ENCODE measurements at regions not wholly inside any gene's neighbourhood (a gene's known extent, or its start where the extent isn't known, plus 50 kb on each side); places are given as distances from the start of the nearest gene placed in this dataset.

DNA sequence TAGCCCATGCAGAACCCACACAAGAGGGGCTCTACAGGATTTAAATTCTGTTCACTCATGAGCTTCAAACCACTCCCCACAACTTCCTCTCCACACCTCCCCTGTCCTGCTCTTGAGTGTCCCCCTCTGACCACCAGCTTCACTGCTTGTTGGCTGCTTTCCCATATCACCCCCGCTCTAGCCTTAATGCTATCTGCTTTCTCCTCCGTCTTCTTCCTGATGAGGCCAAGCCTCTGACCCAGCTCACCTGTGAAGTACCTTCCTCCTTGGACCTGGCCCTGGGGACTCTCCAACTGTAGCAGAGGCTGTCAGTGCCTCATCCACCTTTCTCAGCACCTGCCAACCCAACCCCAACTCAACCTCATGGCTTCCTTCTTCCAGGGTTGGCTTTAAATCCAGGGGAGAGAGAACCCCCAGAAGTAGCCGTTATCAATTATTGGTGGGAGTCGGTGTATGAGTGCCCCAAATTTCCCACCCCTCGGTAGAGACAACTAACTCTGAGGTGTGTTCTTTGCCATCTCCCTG lies 174.8 kb downstream of the MINAR1 start:
- TF ChIP-seq TAF1 (IDR thresholded peaks at IDR 0.05; ENCODE audit: low read depth) (no peak), FOXM1 (IDR thresholded peaks at IDR 0.05; ENCODE audit: borderline replicate concordance, low read depth) (no peak), TCF12 (IDR thresholded peaks at IDR 0.05; ENCODE audit: low read depth) (no peak), YY1 (IDR thresholded peaks at IDR 0.05; ENCODE audit: low read depth) (no peak), CREB1 (IDR thresholded peaks at IDR 0.05; ENCODE audit: low read depth) (no peak)

DNA sequence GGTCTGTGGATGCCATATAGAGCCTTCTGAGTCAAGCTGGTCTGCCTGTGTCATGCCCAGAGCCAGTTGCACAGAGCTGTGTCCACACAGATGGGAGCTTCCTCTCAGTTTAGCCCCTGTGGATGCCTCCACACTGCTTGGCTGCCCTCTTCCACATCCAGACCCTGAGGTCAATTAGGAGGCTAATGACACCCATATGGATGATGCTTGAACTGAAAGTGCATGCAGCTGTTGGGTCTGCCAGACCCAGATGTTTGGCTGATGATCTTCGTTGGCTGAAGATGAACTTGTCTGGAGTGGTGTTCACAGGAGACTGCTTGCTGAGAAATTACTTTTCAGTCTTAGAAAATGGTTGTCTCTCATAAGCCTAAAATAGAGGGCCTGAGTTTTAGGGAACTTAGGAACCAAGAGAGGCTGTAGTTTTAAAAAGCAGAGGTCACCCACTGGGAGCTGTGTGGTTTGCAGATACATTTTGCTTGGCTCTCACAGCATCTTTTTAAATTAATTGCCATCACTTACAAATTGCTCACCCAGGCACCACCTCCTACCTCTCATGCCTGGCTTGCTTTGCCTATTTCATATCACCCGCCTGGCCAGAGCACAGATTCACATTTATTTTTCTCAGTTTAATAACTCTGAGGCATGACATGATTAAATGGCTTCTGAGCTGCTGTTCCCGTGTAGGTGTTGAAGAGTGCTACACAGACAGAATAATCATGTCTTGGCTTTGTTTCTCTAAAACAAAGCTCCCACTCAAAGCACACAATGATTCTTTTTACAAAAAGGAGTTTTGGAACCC lies 176.1 kb downstream of the MINAR1 start:
- no peak for TF ChIP-seq RAD21 (IDR thresholded peaks at IDR 0.05; ENCODE audit: low read depth)
- TF ChIP-seq, protein P1, sequence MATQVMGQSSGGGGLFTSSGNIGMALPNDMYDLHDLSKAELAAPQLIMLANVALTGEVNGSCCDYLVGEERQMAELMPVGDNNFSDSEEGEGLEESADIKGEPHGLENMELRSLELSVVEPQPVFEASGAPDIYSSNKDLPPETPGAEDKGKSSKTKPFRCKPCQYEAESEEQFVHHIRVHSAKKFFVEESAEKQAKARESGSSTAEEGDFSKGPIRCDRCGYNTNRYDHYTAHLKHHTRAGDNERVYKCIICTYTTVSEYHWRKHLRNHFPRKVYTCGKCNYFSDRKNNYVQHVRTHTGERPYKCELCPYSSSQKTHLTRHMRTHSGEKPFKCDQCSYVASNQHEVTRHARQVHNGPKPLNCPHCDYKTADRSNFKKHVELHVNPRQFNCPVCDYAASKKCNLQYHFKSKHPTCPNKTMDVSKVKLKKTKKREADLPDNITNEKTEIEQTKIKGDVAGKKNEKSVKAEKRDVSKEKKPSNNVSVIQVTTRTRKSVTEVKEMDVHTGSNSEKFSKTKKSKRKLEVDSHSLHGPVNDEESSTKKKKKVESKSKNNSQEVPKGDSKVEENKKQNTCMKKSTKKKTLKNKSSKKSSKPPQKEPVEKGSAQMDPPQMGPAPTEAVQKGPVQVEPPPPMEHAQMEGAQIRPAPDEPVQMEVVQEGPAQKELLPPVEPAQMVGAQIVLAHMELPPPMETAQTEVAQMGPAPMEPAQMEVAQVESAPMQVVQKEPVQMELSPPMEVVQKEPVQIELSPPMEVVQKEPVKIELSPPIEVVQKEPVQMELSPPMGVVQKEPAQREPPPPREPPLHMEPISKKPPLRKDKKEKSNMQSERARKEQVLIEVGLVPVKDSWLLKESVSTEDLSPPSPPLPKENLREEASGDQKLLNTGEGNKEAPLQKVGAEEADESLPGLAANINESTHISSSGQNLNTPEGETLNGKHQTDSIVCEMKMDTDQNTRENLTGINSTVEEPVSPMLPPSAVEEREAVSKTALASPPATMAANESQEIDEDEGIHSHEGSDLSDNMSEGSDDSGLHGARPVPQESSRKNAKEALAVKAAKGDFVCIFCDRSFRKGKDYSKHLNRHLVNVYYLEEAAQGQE (IDR thresholded peaks at IDR 0.05; ENCODE audit: low read depth): no peak
- no peak for TF ChIP-seq TAF1 (IDR thresholded peaks at IDR 0.05; ENCODE audit: low read depth)
- no peak for TF ChIP-seq FOXM1 (IDR thresholded peaks at IDR 0.05; ENCODE audit: borderline replicate concordance, low read depth)
- TF ChIP-seq, protein P2, sequence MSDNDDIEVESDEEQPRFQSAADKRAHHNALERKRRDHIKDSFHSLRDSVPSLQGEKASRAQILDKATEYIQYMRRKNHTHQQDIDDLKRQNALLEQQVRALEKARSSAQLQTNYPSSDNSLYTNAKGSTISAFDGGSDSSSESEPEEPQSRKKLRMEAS (IDR thresholded peaks at IDR 0.05): no peak
- TF ChIP-seq, protein P3, sequence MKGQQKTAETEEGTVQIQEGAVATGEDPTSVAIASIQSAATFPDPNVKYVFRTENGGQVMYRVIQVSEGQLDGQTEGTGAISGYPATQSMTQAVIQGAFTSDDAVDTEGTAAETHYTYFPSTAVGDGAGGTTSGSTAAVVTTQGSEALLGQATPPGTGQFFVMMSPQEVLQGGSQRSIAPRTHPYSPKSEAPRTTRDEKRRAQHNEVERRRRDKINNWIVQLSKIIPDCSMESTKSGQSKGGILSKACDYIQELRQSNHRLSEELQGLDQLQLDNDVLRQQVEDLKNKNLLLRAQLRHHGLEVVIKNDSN (IDR thresholded peaks at IDR 0.05): no peak
- TF ChIP-seq NFIC (IDR thresholded peaks at IDR 0.05): no peak
- no peak for TF ChIP-seq CREB1 (IDR thresholded peaks at IDR 0.05; ENCODE audit: low read depth)
- no peak for TF ChIP-seq TCF12 (IDR thresholded peaks at IDR 0.05; ENCODE audit: low read depth)
- no peak for TF ChIP-seq EP300 (IDR thresholded peaks at IDR 0.05; ENCODE audit: borderline replicate concordance)
- no peak for TF ChIP-seq ZBTB7A (IDR thresholded peaks at IDR 0.05; ENCODE audit: low read depth)
- no peak for TF ChIP-seq YY1 (IDR thresholded peaks at IDR 0.05; ENCODE audit: low read depth)

DNA sequence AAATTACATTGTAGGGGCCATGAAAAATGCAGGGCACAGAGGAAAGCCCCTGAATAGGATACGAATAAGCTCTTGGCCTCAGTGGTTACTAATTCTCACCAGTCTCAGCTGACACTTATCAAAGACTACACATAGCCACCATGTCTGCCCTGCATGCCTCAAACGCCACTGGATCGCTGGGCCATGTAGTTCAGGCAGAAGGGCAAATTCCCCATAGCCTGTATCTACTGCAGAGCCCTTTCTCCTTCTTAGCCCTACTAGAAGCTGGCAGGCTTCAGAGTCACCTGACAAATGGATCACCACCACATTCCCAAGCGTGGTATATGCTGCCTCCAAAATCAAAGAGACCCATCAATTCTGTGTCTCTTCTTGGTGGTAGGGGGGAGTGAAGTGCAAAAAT lies 177.4 kb downstream of the MINAR1 start:
- TF ChIP-seq FOXM1 (IDR thresholded peaks at IDR 0.05; ENCODE audit: borderline replicate concordance, low read depth) (no peak), RAD21 (IDR thresholded peaks at IDR 0.05; ENCODE audit: low read depth) (no peak), YY1 (IDR thresholded peaks at IDR 0.05; ENCODE audit: low read depth) (no peak), CREB1 (IDR thresholded peaks at IDR 0.05; ENCODE audit: low read depth) (no peak), EGR1 (IDR thresholded peaks at IDR 0.05) (no peak), EP300 (IDR thresholded peaks at IDR 0.05; ENCODE audit: borderline replicate concordance) (no peak), ZBTB7A (IDR thresholded peaks at IDR 0.05; ENCODE audit: low read depth) (no peak), CEBPB (IDR thresholded peaks at IDR 0.05) (no peak), TCF12 (IDR thresholded peaks at IDR 0.05; ENCODE audit: low read depth) (no peak), NFIC (IDR thresholded peaks at IDR 0.05) (no peak), TAF1 (IDR thresholded peaks at IDR 0.05; ENCODE audit: low read depth) (no peak), TEAD4 (IDR thresholded peaks at IDR 0.05) (no peak)
- TF ChIP-seq, protein P1 (IDR thresholded peaks at IDR 0.05; ENCODE audit: low read depth): no peak
- TF ChIP-seq, protein P3 (IDR thresholded peaks at IDR 0.05): no peak
- TF ChIP-seq, protein P2 (IDR thresholded peaks at IDR 0.05): no peak

DNA sequence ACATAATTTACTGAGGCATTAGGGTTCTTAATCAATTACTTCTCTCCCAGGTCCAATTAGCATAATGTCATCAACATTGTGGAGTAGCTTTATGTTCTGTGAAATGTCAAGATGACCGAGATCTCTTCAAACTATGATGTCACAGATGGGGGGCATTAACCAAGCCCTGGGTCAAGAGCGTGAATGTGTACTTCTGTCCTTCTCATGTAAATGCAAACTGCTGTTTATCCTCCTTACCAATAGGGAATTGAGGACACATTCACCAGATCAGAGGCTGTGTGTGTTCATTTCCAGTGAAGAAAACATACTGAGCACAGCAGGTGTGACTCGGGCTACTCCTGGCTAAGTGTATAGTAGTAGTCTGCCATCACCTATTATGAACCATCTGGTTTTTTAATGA lies 177.9 kb downstream of the MINAR1 start:
- TF ChIP-seq, protein P2 (IDR thresholded peaks at IDR 0.05): no peak
- TF ChIP-seq TCF12 (IDR thresholded peaks at IDR 0.05; ENCODE audit: low read depth) (no peak), YY1 (IDR thresholded peaks at IDR 0.05; ENCODE audit: low read depth) (no peak), TAF1 (IDR thresholded peaks at IDR 0.05; ENCODE audit: low read depth) (no peak), EGR1 (IDR thresholded peaks at IDR 0.05) (no peak), CEBPB (IDR thresholded peaks at IDR 0.05) (no peak)
- TF ChIP-seq, protein P1 (IDR thresholded peaks at IDR 0.05; ENCODE audit: low read depth): no peak
- TF ChIP-seq, protein P3 (IDR thresholded peaks at IDR 0.05): no peak

Data from Ishikawa (cell line).